ENCODE measurements at regions not wholly inside any gene's neighbourhood (a gene's known extent, or its start where the extent isn't known, plus 50 kb on each side); places are given as distances from the start of the nearest gene placed in this dataset.

DNA sequence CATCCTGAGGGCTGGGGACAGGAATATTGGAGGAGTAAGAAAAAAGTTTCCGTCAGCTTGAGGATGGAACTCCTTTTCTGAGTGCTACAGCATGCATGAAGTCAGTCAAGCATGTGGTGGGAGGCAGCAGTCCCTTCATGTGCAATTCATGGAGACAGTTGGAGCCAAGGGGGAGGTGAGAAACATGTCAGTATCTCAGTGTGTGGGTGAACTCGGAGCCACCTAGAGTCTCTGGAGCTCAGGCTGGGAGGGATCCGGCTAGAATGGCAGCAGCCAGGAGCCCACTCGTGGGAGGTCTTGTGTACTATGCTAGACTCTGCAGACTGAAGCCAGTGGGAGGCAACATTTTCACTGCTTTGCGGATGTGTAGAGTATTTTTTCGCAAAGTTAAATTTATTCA is 60.3 kb downstream of the AVPR1A start:
- no peak for DNase-seq

- DNase-seq = no peak
These were observed 64.7 kb downstream of the AVPR1A start for GRCh38 chr12:63086149-63086915.

DNA sequence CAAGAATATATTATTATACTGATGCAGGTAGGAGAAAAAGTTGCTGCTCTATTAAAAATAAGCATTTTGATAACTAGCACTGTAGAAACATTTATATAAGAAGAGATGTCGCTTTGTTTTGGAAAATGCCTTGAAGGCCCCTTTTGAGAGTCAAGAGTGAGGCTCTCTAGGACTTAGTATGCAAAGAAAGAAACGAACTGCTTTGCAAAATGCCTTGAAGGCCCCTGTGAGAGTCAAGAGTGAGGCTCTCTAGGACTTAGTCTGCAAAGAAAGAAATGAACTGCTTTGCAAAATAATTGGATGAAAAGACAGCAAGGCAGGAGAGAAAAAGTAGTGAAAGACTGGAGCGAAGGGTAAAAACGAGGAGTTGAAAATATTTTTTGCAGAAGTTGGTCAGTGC is 65.9 kb downstream of the AVPR1A start:
- no peak for DNase-seq

GRCh38 chr12:63084501-63084900 is 66.5 kb downstream of the AVPR1A start:
- no peak for DNase-seq

GRCh38 chr12:63083046-63083445 is 68.0 kb downstream of the AVPR1A start:
- DNase-seq = no peak

DNA sequence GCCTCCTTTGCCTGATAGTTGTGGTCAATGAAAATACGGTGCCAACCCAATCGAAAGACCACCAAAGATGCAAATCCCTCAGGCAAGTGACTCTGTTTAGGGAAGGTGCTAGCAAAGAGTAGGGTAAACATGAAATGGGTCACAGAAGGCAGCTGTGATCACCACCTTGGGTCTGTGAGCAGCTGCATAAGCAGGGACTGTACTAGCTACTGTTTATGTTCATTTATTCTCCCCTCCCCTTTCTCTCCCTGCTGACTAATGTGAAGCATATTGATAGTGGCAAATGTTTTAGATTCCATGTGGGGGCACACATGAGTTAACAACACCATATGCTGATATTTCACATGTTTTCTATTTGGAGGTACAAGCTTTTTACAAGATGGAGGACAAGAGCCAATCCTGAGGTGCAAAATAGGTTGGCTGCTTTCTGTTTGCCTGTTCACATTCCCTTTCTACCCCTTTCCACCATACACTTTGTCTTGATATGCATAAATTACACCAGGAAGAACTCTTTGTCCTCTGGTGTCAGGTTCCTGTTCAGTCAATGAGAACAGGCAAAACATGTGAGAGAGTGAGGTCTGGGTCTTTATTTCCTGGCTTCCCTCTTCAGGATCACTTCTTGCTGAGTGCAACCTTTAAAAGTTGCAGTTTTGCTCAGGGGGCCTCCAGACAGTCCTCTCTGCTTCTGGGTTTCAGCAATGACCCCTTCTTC is 71.1 kb downstream of the AVPR1A start:
- DNase-seq = no peak

DNA sequence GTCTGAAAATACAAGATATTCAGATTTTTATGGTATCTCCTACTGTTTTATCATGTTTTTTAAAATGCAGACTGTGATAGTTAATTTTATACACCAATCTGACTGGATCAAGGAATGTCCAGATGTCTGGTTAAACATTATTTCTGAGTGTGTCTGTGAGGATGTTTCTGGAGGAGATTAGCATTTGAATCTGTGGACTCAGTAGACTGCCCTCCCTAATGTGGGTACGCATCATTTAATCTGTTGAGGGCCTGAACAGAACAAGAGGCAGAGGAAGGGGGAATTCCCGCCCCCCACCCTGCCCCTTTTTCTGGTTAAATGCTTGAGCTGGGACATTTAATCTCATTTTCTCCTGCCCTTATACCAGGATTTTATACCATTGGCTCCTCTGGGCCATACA is 72.1 kb downstream of the AVPR1A start:
- no peak for DNase-seq

- DNase-seq = no peak
These were observed 75.5 kb downstream of the AVPR1A start for GRCh38 chr12:63075376-63076060.

DNA sequence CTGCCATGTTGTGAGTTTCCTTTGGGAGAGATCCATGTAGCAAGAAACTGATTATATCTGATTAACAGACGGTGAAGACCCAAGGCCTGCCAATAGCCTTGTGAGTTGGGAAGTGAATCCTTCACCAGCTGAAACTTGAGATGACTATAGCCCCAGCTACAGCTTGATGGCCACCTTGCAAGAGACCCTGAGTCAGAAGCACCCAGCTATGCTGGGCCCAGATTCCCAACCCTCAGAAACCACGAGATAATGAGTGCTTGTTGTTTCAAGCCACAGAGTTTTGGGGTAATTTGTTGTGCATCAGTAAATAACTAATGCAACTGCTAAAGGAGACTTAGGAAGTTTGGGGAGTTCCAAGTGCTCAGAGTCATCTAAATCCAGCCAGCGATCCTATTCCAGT is 80.3 kb downstream of the AVPR1A start:
- DNase-seq = no peak

GRCh38 chr12:63069860-63070617 is 81.0 kb downstream of the AVPR1A start:
- DNase-seq = no peak

DNA sequence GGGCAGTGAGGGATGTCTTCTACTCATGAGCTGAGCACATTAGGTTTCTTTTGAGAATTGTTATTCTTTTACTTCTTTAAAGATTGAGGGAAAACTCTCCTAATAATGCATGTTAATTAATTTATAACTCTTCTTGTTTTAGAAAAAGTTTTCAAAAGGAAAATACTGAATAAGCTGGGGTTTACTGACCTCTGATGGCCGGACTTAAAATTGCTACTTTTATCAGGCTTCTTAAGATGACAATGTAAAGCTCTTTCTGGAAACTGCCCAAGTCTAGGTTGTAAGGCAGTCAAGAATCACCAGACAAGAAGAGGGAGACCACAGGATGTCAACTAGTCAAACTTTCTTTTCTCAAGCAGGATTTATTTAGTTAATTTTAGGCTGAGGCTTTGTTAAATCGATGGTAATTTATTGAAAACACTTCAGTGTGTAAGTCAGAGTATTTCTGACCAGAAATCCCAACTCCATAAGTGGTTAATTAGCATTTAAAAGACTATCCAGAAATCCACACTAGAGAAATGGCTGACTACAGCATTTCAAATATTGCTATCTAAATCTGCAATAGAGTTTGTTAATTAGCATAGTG is 82.1 kb downstream of the AVPR1A start:
- DNase-seq = peak; percentile 63 to 65

DNA sequence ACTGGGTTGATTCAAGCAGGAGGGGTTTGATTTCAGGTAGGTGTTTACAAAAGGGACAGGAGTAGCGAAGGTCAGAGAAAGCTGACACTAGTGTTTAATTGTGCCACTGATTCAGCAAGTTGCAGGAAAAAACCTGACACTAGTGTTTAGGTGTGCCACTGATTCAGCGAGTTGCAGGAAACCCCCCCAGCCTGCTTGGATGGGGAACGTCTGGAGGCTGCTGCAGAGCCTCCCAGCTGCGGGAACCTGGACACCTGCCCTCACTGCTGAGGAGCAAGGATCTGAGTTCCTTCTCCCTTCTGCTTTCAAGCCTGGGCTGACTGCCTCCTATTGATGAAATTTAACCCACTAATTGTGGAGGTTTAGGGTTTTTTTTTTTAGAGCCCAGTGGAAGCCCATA is 84.2 kb downstream of the AVPR1A start:
- no peak for DNase-seq

GRCh38 chr12:63066136-63066535 is 84.9 kb downstream of the AVPR1A start:
- no peak for DNase-seq

GRCh38 chr12:63064080-63064479 is 86.9 kb downstream of the AVPR1A start:
- peak; percentile 52 to 58 for DNase-seq

- no peak for DNase-seq
These were observed 94.4 kb downstream of the AVPR1A start for GRCh38 chr12:63056649-63057048.

GRCh38 chr12:63052696-63053095 is 98.3 kb downstream of the AVPR1A start:
- DNase-seq = no peak

DNA sequence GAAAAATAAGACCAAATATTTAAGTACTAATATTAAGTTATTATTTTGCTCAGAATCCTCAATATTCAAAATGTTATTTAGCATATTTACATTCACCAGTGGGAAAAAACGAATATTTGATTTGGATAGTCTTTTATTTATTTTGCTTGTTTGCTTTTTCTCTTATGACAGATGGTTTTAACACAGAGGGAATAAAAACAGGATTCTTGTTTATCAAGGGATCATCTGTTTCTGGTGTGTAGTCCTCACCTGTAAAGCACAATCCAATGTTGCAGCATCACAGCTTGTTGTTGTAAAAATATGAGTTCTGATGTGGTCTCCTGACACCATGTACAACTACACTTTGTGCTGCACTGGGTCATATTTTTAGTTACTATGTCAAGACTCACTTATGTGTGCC is 103.9 kb downstream of the AVPR1A start:
- DNase-seq = no peak

DNA sequence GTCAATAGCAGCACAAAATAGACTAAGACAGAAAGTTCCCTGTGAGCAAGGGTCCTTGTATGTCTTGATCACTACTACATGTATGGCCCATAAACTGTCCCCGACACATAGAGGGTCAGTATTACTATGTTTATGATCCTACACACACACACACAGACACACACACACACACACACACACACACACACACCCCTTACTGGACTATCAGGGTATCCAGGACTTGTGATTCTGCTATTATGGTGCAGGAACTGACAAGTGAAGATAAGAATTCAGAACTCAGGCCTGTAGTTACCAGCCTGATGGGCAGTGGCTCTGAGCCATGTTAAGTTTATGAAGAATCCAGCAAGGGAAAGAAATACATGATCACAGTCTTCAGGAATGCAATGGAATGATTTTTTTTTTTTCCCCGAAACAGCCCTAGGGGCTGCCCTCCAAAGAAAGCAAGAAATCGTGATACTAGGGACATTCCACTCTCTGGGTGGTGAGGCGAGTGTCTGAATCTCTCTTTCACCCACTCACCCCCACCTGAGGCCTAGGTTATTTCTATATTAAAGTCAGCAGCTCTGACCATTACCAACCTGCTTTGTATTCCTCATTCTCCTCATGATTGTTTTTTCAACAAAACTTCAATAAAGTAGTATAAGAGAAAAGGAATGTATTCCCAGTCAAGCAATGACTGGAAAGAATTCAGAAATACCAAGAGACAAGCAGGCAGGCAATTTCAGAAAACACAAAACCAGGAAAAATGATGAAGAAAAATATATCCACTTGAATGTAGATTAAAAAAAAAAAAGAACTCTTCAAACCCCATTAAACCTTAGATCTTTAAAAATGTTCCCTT is 105.8 kb downstream of the AVPR1A start:
- DNase-seq = no peak

- no peak for DNase-seq
These were observed 107.7 kb upstream of the PPM1H start for GRCh38 chr12:63042646-63043045.

DNA sequence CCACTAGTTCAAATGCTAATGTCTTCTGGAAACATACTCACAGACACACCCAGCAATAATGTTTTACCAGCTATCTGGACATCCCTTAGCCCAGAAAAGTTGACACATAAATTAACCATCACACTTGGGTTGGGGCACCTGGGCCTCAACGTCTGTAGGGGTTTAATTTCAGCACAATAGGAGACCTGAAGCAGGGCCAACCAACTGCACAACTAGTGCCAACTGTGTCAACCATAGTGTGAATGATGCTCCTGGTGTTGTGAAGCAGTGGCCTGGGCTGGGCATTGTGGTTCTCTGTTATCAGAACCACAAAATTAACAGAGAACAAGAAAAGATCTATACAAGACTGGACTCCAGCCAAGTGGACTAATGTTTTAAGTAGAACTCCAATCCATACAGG is 106.7 kb upstream of the PPM1H start:
- DNase-seq = no peak

DNA sequence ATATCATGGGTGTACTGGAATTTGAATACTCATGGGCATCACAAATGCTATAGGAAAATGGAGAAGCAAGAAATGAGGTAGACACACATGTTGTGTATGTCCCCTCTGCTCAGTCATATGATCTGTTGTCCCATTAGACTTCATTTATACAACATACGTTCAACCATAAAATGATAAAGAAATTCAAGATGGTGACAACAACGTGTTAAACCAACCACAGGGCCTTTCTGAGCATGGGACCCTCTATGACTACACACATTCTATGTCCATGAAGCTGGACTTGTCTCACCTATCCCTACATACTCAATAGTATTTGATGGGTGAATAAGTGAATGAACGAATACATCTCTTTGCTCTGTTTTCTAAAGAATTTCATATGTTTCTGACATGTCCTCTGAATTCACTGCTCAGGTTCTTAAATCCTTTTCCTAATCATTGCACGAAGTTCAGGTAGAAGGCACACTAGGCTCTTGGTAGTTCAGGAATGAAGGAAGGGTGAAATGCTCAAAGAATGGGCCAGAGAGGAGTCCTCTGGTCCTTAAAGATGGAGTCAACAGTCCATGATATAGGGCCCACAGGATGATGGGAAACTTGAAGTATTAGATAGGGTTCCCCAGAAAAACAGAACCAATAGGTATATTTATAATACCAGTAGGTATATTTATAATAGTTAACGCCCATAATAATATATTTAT is 105.7 kb upstream of the PPM1H start:
- DNase-seq = no peak

Measured in AML-193 (cell line).